Fibroblast of mammary gland (primary cell): ENCODE measurements at regions not wholly inside any gene's neighbourhood (a gene's known extent, or its start where the extent isn't known, plus 50 kb on each side); places are given as distances from the start of the nearest gene placed in this dataset.

ENCODE experiments used
- DNase-seq: peaks from one replicate; pipeline ENCODE4 v3.0.0-alpha.2; 2010; ENCODE audit warnings: low read depth
- H3K4me3 ChIP-seq: 2 replicates; pipeline ENCODE4 v1.5.1; 2011; ENCODE audit warnings: low read depth, mild to moderate bottlenecking, low read length, moderate library complexity; ENCODE audit not compliant: control insufficient read depth
- CTCF ChIP-seq: conservative IDR thresholded peaks from 2 replicates; pipeline ENCODE4 v1.5.1; 2011; ENCODE audit warnings: low read depth, low read length, inconsistent platforms; ENCODE audit not compliant: control insufficient read depth, insufficient read depth

GRCh38 chr1:170351366-170351946, 180.5 kb upstream of the GORAB start:
- peak; percentile 2 for DNase-seq
- TF ChIP-seq CTCF = no peak
- H3K4me3 ChIP-seq = no peak overlapping the region

GRCh38 chr1:170354246-170354645, 177.7 kb upstream of the GORAB start:
- H3K4me3 ChIP-seq = no peak overlapping the region
- DNase-seq = no peak
- TF ChIP-seq CTCF = no peak

- DNase-seq = no peak
- no peak overlapping the region for H3K4me3 ChIP-seq
- no peak for TF ChIP-seq CTCF
Measured at GRCh38 chr1:170354690-170355089, 177.3 kb upstream of the GORAB start.

GRCh38 chr1:170355267-170355801, 176.6 kb upstream of the GORAB start:
- peak; percentile 65 for DNase-seq
- peak; percentile 35 for TF ChIP-seq CTCF
- no peak overlapping the region for H3K4me3 ChIP-seq

- DNase-seq = no peak
- TF ChIP-seq CTCF = no peak
- H3K4me3 ChIP-seq = no peak overlapping the region
Measured at GRCh38 chr1:170356585-170356984, 175.4 kb upstream of the GORAB start.

- no peak for TF ChIP-seq CTCF
- DNase-seq = no peak
- no peak overlapping the region for H3K4me3 ChIP-seq
Measured at GRCh38 chr1:170357750-170358149, 174.2 kb upstream of the GORAB start.

GRCh38 chr1:170360601-170361000, 171.4 kb upstream of the GORAB start:
- TF ChIP-seq CTCF = no peak
- no peak overlapping the region for H3K4me3 ChIP-seq
- DNase-seq = no peak
